Fibroblast of upper back skin (primary cell): ENCODE measurements at regions not wholly inside any gene's neighbourhood (a gene's known extent, or its start where the extent isn't known, plus 50 kb on each side); places are given as distances from the start of the nearest gene placed in this dataset.
"Not testable (repeated sequence)": the region's sequence is repeated elsewhere in the genome, so short reads cannot be mapped to it uniquely, and the experiment has no call there.

Source experiments
- DNase-seq: peaks from one replicate; pipeline ENCODE4 v3.0.0-alpha.2; 2013

DNA sequence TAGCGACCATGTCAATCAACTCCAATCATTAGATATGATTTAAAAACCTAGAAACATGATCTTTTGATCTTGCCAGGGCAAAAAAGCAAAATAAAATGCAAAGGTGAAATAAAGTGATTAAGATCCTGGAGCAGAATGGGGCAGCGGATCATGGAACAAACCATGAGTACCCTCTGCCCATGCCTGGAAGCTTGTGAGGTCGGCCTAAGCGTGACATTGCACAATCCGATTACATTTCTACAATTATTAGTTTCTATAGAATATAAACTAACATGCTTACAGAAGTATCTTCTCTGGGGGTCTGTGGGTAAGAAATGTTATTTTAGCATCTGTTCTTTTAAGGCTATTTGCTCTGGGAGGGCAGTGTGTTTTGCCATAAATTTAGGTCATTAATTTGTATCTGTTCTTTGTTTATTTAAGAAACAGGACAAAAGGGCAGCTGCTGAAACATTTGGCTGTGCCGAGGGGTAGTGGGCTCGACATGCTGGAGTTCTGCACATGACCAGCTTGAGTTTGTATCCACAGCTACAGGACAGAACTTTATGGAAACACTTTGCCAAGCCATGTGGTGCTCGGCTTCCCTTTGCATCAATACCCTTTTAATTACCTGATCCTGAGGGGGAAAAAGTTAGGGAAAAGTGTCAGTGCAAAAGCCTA lies 55.9 kb downstream of the ZBTB18 start:
- no peak for DNase-seq

- DNase-seq: no peak
These were observed 59.9 kb downstream of the ZBTB18 start for GRCh38 chr1:244111027-244111426.

- no peak for DNase-seq
These were observed 61.0 kb downstream of the ZBTB18 start for GRCh38 chr1:244112041-244112440.

DNA sequence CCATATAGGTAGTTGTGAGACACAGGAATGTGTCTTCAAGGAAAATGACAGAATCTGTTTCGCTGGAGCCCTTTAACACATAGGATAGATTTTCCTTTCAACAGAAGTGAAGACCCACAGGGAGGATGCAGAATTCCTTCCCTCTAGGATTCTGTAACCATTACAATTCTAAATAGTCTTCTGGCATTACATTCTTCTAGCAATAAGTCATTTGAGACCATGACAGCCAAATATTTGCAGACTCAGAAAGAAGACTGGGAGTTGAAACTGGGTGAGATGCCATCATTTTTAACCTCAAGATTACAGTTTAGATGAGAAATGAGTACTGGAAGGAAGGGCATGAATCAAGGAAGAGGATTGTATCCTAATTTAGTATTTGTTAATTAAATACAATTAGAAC lies 61.6 kb downstream of the ZBTB18 start:
- peak; percentile 97 for DNase-seq

- DNase-seq: peak; percentile 98
These were observed 62.6 kb downstream of the ZBTB18 start for GRCh38 chr1:244113532-244114320.

GRCh38 chr1:244114892-244115291 lies 63.8 kb downstream of the ZBTB18 start:
- peak; percentile 61 for DNase-seq

DNA sequence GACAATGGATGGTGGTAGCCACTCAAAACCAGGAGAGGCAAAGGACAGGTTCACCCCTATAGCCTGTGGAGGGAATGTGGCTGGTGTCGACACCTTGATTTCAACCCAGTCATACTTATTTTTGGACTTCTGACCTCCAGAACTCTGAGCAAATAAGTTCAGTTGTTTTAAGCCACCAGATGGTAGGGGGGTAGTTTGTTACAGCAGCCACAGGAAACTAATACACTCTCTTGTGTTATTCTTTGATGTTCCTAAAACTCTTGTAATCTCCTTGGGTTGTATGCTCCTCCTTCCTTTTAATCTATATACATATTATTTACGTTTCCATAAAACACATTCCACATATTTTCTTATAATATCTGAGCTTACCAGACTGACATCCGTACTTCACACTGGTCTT lies 65.9 kb downstream of the ZBTB18 start:
- DNase-seq: no peak

DNA sequence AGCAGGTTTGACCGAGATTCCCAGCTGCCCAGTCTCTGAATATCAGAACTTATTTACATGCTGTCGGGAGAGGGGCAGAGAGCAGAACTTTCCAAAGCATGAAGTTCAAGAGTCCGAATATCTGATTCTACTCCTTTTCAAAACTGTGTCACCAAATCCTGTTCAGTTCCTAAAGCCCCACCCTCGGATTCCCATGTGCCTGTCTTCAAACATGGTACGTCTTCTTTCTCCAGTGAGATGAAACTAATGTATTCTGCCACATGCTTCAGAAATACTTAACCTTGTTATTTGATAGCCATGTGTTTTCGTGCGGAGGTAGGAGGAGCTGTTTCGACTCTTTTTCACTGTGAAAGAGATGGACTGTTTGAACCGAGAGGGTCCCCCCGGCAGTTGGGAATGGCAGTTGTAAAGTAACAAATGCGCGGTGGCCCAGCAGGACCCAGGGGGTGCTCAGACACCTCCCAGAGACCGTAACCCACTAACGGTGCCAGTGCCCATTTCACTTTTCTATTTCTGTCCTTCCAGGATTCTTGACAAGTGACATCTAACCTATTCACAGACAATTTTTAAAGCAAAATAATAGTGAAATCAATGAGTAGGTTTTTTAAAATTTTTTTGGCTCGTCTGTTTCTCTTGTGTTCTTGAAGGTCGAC lies 67.2 kb downstream of the ZBTB18 start:
- DNase-seq: no peak

DNA sequence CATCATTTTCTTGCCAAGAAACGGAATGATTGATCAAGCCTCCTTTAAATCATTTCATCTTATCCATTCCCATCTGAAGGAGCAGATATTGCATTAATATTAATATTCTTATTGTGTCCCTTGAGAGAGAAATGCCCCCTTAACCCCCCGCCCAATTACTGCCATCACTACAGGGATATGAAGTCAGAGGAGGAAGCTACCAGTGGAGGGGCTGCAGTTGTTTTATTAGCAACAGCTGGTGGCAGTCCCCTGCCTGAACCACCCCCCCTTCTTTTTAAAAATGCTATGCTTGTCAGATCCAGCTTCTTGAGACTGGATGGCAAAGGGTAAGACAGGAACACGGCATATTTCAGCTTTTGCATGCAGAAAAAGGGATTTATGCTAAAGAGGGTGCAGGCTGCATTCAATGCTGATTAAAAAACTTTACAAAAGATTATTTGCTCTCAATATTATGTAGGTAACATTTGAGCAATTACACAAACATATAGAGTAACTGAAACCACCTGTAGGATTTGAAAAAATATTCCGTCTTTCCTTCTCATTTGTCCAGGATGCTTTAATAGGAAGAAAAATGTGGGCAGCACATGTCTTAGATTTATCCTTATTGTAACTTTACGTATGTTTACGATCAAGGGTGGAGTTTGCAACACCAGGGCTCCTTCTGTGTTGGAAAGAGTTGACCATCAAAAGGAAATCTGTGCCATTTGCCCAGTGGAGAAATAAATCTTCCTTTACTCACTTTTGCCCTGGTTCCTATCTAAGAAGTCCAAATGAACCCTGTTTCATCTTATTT lies 77.7 kb downstream of the ZBTB18 start:
- DNase-seq: no peak

GRCh38 chr1:244137276-244137675 lies 86.2 kb downstream of the ZBTB18 start:
- no peak for DNase-seq

DNA sequence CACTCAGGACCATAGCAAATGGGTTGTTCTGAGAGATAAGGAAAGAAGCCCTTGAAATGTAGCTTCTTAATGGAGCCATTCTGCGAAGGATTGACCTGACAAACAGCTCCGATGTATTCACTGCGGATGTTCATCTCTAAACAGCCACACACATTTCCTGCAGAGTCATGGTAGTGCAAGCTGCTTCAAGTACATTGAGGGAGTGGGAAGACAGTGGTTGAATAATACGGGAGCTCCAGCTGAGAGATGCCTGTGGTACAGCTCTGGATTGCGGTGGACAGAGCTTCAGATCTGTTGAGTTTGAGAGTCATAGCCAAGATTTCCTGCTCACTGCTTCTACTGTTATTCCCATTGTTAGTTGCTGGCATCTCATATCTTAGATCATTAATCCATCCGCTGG lies 86.6 kb downstream of the ZBTB18 start:
- peak; percentile 75 for DNase-seq

DNA sequence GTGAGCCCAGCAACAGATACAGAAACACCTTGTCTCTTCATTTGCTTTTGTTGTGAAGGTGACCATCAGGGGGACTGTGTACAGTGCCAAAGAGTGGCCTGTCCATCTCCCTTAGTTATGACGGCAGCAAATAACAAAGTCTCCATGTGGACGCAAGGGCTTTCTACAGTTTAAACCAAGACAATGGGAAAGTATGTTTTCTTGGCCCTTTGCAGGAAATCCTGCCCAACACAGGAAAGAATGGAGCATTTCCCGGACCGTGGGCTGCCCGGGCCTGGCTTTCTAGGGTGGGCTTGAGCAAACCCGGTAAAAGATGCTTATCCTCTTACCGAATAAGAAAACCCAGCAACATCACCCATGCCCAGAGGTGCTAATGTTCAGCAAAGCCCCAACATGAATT lies 87.3 kb downstream of the ZBTB18 start:
- no peak for DNase-seq

DNA sequence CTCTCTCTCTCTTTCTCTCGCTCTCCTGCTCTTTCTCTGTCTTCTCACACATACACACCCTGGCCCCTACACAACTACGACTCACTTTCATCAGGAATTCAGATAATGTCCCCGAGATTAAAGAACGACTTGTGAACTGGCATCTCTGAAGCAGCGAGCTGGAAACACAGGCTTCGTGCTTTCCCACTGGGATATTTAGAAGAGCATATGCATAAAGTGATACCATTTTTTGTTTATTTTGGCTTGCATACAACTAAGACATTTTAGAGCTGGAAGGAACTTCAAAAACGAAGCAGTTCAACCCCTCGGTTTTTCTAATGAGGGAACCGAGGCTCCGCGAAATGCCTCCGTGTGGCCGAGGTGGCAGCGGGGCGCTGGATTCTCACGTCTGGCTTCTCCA lies 88.6 kb downstream of the ZBTB18 start:
- no peak for DNase-seq

GRCh38 chr1:244140420-244140819 lies 89.3 kb downstream of the ZBTB18 start:
- DNase-seq: no peak

DNA sequence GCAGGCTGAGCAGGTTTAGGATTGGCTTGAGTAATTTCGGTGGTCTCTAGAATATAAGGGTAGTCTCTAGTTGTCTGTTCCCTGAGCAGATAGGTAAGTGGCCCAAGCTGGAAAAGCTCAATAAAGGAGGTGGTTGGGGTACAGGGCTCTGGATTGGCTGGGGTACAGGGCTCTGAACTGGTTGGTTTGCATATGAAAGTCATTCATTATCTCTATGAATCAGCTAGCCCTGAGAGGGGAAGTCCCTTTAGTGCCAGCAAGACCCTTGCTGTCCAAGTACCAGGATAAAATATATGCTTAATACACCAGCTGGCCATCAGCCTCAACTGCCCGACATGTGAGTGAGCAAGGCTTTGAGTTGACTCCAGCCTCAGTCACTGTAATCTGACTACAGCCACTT lies 93.0 kb downstream of the ZBTB18 start:
- DNase-seq: no peak

DNA sequence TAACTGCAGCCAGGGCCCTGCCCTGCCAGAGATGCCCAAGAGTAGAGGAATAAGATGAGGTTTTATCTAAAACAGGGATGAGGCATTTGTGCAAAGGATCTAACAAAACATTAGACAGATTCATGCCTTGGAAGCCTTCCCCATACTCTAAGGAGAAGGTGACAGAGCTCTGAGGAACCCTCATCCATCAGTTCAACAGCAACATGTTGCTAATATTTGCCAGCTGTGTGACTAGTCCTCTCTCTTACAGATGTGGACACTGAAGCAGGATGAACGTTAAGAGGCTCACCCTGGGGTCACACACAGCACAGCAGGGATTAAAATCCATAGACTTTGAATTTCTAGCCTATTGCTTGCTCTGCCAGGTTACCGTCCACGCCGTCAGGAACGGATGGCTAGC lies 99.0 kb downstream of the ZBTB18 start:
- DNase-seq: peak; percentile 75

DNA sequence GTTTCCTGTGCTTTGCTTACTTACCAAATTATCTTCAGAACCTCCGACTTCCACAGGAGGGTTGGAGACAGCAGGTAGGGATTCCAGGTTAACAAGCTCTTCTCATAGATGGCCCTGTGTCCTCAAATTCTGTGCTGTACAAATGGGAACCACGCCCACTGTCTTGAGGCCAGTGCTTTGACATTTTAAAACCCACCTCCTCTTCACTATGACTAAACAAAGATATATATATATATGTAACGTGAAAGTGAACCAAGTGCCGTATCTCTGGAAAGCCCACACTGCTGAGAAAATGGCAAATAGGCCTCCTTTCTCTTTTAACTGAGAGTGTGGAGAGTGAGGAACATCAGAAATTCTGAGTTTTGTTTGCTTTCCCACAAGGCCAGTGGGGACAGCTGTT lies 99.6 kb downstream of the ZBTB18 start:
- DNase-seq: no peak

DNA sequence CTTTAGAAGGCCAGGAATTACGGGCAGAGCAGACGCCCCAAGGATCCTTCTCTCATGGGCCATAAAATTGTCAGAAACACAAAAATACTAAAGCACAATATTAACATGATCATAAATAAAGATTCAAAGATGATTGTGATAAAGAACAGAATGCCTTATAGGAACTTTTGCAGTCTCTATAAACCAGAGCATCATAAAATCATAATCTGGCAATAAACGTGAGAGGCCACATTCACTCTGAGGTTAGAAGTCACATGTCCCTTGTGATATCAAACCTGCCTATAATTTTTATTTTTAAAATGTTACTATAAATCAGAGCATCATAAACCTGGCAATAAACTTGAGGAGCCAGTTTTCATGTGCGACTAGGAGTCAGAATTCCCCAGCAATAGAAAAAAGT lies 100.5 kb downstream of the ZBTB18 start:
- DNase-seq: no peak

DNA sequence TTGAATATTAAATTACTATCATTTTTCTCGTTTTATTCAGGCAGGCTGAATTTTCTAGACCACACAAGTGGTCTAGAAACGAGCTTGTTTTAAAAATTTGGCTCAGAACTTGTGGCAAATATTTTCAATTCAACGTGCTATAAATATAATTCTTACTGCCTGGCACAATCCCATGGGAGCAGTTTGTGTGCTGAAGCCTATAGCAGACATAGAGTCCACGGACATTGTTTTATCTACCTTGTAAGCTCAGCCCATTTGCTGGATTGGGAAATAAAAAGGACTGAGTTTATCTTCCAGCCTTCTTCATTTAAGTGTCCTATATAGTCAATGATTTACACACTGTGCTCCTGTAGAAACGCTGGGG lies 103.4 kb downstream of the ZBTB18 start:
- DNase-seq: peak; percentile 74

- DNase-seq: no peak
These were observed 103.9 kb downstream of the ZBTB18 start for GRCh38 chr1:244154872-244155531.

DNA sequence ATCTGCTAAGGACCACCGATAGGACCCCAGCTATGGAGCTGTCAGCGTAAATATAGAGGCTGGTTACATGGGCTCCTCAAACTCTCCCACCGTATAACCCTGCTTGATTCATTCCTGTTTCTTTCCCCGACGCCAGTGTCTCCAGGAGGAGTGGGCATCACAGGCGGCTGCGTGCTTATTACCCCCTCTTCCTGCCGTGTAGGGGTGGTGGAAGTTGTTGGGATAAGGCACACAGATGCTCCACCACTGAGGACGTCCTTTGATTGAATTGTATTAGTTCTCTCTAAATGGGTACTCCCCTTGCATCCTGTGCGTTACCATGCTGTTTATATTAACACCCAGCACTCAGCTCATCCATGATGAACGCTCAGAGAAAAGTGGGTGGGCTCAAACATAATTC lies 104.6 kb downstream of the ZBTB18 start:
- peak; percentile 36 for DNase-seq

GRCh38 chr1:244156617-244157016 lies 105.5 kb downstream of the ZBTB18 start:
- not testable (repeated sequence) for DNase-seq
